ENCODE measurements at regions not wholly inside any gene's neighbourhood (a gene's known extent, or its start where the extent isn't known, plus 50 kb on each side); places are given as distances from the start of the nearest gene placed in this dataset.

DNA sequence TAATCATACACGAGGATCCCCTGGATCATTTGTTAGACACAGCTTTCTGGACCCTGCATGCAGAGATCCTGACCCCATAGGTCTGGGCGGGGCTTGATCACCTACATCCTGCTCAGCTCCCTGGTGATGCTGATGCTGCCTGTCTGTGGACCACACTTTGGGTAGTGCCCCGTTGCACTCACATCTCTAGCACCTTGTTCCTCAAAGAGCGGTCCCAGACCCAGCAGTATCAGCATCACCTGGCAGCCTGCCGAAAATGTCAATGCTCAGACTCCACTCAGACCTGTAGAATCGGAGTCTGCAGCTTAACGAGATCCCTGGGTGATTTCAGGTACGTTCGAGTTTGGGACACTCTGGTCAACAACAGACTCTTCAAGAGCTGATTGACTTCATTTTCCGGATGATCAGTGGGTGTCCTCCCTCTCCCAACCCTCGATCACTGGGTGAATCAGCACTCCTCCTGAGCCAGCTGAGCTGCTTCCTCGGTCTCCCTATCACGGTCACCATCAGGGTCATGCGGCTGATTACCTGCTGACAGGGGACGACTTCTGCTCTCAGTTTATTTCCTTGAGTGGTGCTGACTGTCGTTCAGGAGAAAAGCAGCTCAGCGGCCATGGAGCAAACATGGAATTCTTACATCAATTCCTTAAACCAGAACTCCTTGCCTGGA, 150.6 kb upstream of the RAB12 start:
- TF ChIP-seq CTCF (IDR thresholded peaks at IDR 0.05; ENCODE audit: unreplicated experiment), result no peak
- BruUV-seq (replicated peaks), result no TSS peak
- DNase-seq (ENCODE audit: unreplicated experiment), result no peak
- intact Hi-C loops (cut with micrococcal nuclease), result no loop called here
- Mint-ChIP-seq H3K27me3 (ENCODE audit: insufficient read depth, unreplicated experiment) (no peaks in the 10 kb centered on the region), H3K27ac (ENCODE audit: low read depth, unreplicated experiment) (no peak overlapping the region), H3K4me1 (ENCODE audit: insufficient read depth, unreplicated experiment) (no peaks in the 10 kb centered on the region), H3K9me3 (ENCODE audit: unreplicated experiment) (no peaks in the 10 kb centered on the region), H3K36me3 (ENCODE audit: insufficient read depth, unreplicated experiment) (no peaks in the 10 kb centered on the region), H3K4me3 (ENCODE audit: unreplicated experiment) (no peak overlapping the region)
- ChIA-PET CTCF (interaction anchor here (1.1 kb wide), 1 partner anchor 9 kb away, joined by 3 read pairs; no protein-coding TSS in a partner anchor), POLR2A (no interaction called here)

GRCh38 chr18:8460748-8461147, 148.5 kb upstream of the RAB12 start:
- ChIA-PET CTCF (interaction anchor here (0.7 to 2.3 kb wide), 2 partner anchors 18 to 746 kb away, joined by 4 to 14 read pairs; no protein-coding TSS in a partner anchor), POLR2A (interaction anchor here (0.7 kb wide), 1 partner anchor 9 kb away, joined by 3 read pairs; no protein-coding TSS in a partner anchor)
- no peak for TF ChIP-seq CTCF (IDR thresholded peaks at IDR 0.05; ENCODE audit: unreplicated experiment)
- H3K27ac Mint-ChIP-seq (ENCODE audit: low read depth, unreplicated experiment), result no peak overlapping the region
- no peaks in the 10 kb centered on the region for H3K36me3 Mint-ChIP-seq (ENCODE audit: insufficient read depth, unreplicated experiment)
- intact Hi-C loops (cut with micrococcal nuclease), result no loop called here
- no peaks in the 10 kb centered on the region for H3K4me1 Mint-ChIP-seq (ENCODE audit: insufficient read depth, unreplicated experiment)
- H3K27me3 Mint-ChIP-seq (ENCODE audit: insufficient read depth, unreplicated experiment), result no peaks in the 10 kb centered on the region
- no peaks in the 10 kb centered on the region for H3K9me3 Mint-ChIP-seq (ENCODE audit: unreplicated experiment)
- DNase-seq (ENCODE audit: unreplicated experiment), result no peak
- no TSS peak for BruUV-seq (replicated peaks)
- H3K4me3 Mint-ChIP-seq (ENCODE audit: unreplicated experiment), result no peak overlapping the region

- no peak for TF ChIP-seq CTCF (IDR thresholded peaks at IDR 0.05; ENCODE audit: unreplicated experiment)
- Mint-ChIP-seq H3K27me3 (ENCODE audit: insufficient read depth, unreplicated experiment) (no peaks in the 10 kb centered on the region), H3K9me3 (ENCODE audit: unreplicated experiment) (no peaks in the 10 kb centered on the region), H3K4me1 (ENCODE audit: insufficient read depth, unreplicated experiment) (no peaks in the 10 kb centered on the region), H3K27ac (ENCODE audit: low read depth, unreplicated experiment) (no peak overlapping the region), H3K36me3 (ENCODE audit: insufficient read depth, unreplicated experiment) (no peaks in the 10 kb centered on the region), H3K4me3 (ENCODE audit: unreplicated experiment) (no peak overlapping the region)
- ChIA-PET POLR2A (no interaction called here), CTCF (interaction anchor here (2.3 kb wide), 1 partner anchor 18 kb away, joined by 14 read pairs; no protein-coding TSS in a partner anchor)
- DNase-seq (ENCODE audit: unreplicated experiment), result no peak
- intact Hi-C loops (cut with micrococcal nuclease), result no loop called here
- BruUV-seq (replicated peaks), result no TSS peak
These were observed 147.7 kb upstream of the RAB12 start for GRCh38 chr18:8461544-8461943.

DNA sequence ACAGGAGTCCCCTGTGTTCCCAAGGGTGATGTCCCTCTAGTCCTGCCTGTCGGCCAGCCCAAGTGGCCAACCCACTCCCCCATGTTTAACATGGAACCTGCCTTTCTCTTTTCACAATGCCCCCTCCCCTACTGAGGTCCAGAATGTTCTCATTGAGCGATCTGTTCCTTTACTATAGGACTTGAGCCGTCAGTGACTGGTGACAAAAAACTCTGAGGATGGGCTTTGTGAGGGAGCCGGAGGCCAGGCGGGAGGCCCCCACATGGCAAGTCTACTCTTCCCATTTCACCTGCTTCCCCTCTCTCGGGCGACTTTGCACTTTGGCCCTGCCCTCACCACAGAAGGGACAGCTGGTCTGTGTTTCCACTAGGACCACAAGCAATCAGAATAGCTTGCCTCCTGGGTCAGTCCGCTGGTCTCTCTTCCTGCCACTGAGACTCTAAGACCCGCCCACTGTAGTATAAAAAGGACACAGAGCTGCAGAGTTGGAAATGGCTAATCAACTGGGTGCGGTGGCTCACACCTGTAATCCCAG, 146.5 kb upstream of the RAB12 start:
- Mint-ChIP-seq H3K4me1 (ENCODE audit: insufficient read depth, unreplicated experiment) (no peaks in the 10 kb centered on the region), H3K4me3 (ENCODE audit: unreplicated experiment) (no peak overlapping the region), H3K9me3 (ENCODE audit: unreplicated experiment) (no peaks in the 10 kb centered on the region), H3K36me3 (ENCODE audit: insufficient read depth, unreplicated experiment) (no peaks in the 10 kb centered on the region), H3K27ac (ENCODE audit: low read depth, unreplicated experiment) (no peak overlapping the region), H3K27me3 (ENCODE audit: insufficient read depth, unreplicated experiment) (no peaks in the 10 kb centered on the region)
- ChIA-PET POLR2A (no interaction called here), CTCF (interaction anchor here (0.6 to 2.3 kb wide), 4 partner anchors 13 to 521 kb away, joined by 3 to 14 read pairs (median 4); no protein-coding TSS in a partner anchor)
- no peak for TF ChIP-seq CTCF (IDR thresholded peaks at IDR 0.05; ENCODE audit: unreplicated experiment)
- no peak for DNase-seq (ENCODE audit: unreplicated experiment)
- intact Hi-C loops (cut with micrococcal nuclease), result no loop called here
- no TSS peak for BruUV-seq (replicated peaks)

All from MCF 10A (cell line).